ENCODE measurements at regions not wholly inside any gene's neighbourhood (a gene's known extent, or its start where the extent isn't known, plus 50 kb on each side); places are given as distances from the start of the nearest gene placed in this dataset.
A peak's percentile ranks its signal among the peaks of the same experiment; 100 is the strongest.
"Not testable (repeated sequence)": the region's sequence is repeated elsewhere in the genome, so short reads cannot be mapped to it uniquely, and the experiment has no call there.

DNA sequence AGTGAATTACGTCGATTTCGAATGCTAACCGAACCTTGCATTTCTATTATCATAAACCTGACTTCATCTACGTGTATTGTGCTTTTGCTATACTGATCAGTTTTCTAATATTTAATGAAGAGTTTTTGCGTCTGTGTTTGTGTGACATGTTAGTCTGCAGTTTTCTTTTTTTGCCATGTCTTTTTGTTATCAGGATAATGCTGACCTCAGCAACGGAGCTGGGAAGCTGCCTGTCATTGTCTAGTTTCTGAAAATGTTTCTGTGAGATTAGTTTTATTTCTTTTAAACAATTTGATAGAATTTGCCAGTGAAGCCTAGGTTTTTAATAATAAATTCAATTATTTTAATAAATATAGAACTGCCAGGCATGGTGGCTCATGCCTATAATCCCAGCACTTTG lies 139.3 kb downstream of the LAT start:
- DNase-seq = not testable (repeated sequence)

DNA sequence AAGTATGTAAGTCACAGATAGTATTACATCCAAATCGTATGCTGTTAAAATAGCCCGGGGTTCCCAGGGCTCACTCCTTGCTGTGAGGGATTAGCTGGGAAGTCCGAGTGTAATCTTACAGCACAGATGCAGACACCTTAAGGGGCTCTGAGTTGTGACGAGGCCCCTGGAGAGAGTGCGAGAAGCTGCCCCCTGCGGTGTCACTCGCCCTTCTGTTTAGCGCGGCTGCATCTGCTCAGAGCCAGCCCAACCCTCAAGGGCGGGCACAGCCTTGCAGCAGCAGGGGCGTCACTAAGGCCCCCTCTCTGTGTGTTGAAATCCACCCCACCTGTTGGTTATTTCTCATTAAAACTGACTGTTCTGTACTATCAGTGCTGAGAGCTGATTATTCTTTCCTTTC lies 135.8 kb downstream of the LAT start:
- not testable (repeated sequence) for DNase-seq

DNA sequence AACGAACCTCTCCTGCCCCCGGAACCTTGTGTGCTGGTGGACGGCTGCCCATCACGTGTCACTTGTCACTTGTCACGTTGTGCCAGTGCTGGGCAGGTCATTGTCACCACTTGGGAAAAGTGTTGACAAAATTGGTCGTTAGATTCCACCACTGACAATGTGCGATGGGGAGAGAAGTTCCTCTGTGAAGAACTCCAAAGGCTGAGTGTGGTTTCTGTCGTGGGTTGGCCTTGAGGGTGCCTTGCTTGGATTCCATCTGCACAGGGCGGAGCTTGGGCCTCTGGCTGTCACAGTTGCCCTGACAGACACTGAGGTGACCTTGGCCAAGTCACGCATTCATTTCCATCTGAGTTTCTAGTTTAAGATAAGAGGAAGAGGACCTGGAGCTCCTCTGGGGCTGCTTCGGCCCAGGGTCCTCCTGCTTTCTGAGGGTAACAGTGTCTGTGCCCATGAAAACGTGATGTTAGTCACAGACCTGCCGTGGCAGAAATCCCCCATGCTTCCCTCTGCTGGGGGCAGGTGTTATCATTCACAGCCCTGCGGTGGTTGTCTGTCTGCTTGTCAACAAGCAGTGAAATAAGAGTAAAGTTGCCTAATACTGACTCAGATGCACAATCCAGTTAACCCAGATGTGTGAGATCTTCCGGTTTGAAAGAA lies 133.6 kb downstream of the LAT start:
- peak; percentile 95 for DNase-seq

DNA sequence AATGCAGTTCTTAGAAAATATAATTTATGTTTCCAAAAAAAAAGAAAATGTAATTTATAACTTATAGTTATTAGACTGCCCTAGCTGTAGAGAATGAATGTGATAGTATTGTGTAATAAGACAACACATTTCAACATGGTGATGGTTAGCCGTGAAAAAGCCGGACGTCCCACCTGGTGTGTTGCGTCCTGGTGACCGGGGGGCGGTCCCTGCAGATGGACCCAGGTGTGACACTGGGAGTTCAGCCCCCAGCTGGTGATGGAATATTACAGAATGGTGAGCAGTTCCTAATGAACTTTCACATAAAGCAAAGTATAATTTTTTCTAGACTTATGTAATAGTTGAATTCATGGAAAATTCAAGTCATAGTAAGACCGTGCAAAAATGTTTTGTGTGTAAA lies 132.8 kb downstream of the LAT start:
- DNase-seq = no peak

DNA sequence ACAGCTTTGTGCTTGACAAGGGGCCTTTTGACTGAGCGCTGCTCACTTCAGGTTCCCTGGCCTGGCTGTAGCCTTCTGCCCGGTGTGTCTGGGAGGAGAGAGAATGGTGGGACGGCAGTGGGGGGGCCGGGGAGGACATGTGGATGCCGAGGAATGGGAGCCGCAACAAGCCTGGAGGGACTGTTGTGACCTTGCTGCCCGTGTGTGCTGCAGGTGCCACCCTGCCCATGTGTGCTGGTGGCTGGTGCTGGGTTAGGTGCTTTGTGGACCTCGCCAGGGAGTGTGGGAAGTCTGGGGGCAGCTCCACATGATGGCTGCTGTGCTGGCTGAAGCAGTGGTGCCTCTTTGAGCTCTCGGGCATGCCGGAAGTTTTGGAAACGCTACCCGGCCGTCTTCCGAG lies 132.1 kb downstream of the LAT start:
- DNase-seq = no peak

DNA sequence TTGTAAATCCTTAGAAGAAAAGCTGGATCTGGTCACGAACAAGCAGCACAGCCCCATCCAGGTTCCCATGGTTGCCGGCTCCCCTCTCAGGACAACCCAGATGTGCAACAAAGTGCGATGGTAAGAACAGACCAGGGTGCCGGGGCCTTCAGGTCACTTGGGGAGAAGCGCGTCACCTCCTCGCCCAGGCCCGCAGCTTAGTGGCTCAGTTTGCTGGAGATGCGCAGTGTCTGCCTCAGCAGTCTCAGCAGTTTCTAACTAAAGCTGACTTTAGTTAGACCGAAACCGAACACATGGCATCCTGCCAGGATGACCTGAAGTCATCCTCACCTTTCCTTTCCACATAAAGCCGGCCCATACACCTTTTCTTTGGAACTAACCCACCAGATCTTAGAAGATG lies 131.4 kb downstream of the LAT start:
- DNase-seq = not testable (repeated sequence)

DNA sequence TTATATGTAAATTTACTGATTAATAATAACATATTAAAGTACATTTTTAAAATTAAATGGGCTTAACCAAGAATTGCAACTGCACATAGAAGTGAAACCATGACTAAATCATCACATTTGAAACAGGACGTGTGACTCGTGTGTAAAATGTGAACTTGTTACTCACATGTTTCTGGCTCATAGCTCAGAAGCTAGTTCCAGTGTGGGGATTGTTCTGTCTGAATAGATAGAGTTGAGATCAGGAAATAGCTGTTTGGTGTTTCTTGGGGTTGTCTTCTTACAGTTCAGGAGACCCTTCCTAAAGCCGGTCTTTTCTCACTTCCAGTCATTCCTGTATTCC lies 130.9 kb downstream of the LAT start:
- DNase-seq = peak; percentile 74

DNA sequence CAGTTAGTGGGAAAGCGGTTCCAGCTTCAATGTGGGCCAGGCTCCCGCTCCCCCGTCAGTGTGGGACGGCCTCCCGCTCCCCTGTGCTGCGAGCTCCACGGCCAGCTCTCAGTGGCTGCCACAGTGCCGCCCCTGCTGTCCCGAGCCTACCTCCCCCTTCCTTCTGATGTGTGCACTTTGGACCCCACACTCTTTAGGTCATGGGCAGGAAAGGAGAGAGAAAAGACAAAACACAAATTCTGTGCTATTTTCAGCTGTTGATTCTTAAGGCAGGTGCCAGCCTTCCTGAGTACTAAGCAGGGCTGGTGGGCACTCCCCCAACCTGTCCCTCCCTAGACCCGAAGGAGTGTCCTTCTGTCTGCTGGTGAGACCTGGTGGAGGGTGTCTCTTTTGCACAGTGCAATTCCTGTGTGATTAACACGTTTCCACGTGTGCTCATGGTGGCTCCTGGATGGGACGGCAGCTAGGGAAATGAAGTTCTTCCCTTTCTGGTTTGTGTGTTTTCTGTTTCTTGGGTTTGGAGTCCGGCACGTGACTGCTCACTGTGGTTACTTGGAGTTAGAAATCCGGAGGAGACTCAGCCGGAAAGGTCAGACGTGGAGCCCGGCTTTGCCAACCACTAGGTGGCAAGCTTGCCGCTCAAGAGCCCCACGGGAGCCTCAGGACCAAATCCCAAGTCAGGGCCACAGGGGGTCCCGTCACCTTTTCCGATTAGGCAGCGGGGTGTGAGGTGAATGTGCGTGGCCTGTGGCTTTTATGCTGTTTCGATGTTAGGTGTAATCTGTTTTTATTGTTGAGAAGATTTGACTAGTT lies 130.3 kb downstream of the LAT start:
- DNase-seq = peak; percentile 89

DNA sequence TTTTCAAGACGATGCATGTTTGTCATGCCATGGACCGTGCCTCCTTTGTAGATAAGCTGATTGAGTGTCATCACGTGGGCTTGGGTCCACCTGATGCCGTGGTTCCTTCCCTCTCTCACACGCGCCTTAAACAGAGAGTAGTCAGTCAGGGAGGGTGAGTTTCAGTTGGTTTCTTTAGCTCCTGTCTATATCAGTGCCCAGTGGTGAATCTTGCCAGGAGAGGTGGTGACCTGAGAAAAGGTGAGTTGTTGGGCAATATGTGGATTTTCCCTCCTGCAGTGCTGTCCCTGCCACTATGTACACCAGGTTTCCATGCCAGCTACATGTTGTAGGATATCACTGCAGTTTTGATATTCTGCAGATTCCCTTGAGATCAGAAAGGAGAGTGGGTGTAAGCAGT lies 129.7 kb downstream of the LAT start:
- no peak for DNase-seq

DNA sequence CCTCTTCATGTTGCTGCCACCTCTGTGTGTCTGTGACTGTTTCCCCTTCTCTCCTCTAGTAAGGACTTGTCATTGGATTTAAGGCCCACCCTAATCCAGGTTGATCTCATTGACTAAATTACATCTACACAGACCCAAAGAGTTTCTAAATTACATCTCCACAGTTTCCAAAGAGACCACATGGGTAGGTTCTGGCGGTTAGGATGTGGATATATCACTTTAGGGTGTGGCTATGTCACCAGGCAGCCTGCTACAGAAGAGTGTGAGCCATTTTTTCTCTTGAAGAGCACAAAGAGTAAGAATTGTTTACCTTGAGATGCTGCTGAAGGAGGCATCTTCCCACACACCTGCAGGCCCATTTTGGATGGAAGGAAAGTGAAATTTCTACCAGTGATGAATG lies 128.6 kb downstream of the LAT start:
- DNase-seq = not testable (repeated sequence)

DNA sequence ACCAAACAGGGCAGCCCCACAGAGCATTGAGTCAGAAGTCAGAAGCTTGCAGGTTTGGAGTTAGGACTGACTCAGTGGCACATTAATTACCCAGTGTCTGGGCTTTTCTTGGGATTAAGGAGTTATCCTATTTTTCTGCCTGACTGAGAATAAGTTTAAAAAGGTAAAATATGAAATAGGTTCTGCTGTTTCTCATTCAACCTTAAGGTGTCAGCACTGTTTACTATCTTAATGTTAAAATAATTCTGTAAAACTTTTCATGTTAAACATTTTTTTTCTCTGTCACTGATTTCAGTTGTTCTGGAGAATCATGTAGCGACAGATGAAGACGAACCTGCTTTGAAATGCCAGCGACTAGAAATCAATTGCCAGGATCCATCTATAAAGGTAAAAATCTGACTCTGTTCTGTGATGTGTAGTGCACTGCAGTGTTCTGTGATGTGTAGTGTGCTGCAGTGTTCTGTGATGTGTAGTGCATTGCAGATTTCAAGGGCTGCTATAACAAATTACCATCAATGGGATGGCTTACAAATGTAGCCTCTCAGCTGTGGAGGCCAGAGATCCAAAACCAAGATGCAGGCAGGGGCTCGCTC lies 128.0 kb downstream of the LAT start:
- no peak for DNase-seq

DNA sequence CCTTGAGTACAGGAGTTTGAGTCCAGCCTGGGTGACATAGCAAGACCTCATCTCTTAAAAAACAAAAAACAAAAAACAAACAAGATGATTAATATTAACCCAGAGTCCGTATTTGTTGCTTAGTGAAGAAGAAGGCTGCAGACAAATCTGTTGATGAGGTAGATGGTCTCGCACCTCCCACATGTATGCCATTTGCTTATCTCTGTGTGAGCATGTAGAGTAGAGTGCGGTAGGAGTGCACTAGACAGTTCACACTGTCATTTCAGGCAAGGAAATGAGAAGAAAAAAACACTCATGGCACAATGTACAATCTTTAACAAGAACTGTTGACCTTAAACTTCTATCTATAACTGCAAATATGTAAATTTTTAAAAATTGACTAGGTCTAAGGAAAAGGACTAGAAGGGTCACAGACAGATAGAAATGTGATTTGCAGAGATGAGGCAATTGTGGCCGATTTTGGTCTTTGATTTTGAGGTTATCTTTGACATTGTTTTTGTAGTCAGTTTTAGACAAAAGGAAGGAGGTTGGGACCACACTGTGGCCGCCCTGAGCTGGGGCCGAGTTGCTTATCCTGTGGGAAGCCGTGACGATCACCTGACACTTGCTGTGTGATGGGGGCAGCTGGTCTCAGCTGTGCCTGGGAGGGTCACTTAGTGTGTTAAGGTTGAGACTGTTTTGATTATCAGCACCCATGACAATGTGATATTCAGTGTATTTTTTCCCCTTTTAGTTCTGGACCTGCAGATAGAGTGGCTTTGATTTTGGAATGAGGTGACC lies 127.2 kb downstream of the LAT start:
- DNase-seq = not testable (repeated sequence)

DNA sequence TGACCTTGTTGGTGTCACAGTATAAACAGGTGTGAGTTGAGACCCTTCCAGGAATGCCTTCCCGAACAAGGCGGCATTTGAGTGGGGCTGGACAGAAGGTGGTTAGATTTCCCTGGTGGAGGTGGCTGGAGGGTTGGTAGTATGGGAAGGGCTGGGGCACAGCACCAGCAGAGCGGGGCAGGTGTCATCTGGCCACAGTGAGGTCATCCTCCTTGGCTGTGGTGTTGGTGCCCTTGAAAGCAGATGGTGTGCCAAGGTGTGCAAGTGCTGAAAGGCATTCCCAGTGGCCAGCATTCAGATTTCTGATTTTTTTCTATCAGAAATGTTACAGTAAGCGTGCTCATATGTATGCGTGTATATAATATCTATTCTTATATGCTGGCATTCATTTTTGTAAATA lies 126.6 kb downstream of the LAT start:
- DNase-seq = no peak

DNA sequence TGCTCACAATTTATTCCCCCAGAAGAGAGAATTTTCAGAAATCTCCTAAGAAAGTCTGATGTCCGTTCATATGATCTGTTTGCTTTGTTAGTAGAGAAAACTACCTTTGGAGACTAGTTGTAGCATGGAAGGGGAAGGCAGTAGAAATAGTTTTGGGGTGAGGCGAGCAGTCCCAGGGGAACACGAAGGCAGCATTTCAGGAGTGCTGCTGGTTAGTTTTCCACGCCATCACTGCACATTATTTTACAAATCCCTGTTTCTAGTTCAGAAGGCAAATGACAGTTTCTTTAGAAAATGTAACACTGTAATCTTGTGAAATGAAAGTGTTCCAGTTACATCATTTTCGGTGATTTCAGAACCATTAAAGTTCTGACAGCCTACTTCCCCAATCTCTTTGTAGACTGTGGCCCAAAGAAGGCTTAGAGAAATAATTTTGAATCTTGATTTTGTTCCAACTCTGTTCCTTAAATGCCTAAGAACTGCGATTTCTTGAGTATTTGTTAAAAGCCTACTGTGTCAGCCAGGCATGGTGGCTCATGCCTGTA lies 123.8 kb downstream of the LAT start:
- not testable (repeated sequence) for DNase-seq

DNA sequence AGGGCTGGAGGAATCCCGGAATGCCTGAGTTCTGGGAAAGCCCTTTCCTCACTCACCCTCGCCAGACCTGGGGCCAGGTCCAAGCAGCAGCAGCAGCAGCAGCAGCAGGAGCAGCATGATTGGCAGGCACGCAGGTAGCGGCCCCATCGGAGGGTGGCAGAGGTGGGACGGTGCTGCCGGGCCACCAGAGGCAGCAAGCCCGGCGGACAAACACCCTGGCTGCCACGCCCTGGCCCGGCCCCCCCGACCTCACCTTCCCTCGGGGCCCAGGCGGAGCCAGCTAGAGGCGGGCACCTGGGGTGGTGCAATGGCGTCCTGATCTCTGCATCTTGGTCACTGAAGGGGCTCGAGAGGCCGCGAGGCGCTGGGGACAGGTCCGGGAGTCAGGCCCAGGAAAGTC lies 122.4 kb downstream of the LAT start:
- DNase-seq = no peak

DNA sequence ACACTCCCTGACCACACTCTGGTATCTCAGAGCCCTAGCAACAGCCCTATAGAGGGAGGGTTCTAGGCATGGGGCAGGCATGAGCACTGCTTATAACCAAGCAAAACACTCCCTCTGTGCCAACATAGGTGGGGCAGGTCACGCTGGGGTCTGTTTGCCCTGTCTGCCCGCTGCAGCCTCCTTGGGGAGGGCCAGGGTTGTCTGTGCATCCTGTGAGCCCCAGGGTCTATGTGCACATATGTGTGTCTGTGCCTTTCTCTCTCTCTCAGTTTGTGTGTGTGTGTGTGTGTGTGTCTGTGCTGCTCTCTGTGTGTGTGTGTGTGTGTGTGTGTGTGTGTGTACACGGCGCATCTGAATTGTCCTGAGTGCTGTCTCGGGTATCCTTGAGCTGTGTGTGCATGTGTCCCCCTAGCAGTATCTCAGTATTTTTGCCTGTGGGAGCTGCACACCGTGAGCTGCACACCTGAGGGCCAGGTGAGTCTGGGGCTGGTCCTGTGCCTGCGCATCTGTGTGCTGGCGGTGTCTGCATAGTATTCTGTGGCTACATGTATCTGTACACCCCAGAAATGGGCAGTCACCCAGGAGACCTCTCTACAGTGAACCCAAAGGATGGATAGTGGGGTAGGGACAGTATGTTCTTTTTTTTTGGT lies 121.5 kb downstream of the LAT start:
- DNase-seq = not testable (repeated sequence)

DNA sequence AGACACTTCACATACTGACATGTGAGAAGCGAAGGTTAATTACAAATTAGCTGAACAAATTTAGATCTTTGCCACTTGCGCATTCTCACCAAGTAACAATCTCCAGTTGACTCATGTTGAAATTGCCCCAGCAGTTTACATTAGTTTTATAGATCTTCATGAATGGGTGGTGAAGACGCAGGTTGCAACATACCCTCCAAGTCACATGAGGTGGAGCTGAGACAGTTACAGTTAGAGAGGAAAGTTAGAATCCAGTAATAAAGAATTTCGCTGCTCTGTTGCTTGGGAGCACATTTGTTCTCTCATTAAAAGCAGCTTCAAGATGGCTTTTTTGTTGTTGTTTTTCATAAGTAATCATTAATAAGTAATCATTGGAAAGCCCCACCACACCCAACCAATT lies 119.7 kb downstream of the LAT start:
- peak; percentile 55 for DNase-seq

DNA sequence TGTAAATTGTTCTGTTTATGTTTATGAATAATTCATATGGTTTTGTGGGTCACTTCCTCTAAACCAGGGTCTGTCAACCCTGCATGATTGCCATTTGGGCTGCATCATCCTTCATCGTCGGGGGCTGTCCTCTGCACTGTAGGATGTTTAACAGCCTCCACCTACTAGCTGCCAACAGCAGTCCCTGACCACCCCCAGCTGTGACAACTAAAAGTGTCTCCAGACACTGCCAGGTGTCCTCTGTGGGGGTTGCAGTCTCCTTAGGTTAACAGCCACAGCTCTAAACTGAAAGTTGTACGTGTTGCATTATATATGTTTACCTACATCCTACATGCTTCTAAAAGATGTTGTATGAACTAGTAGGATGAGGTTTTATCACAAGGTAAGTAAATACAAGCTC lies 113.1 kb downstream of the LAT start:
- not testable (repeated sequence) for DNase-seq

DNA sequence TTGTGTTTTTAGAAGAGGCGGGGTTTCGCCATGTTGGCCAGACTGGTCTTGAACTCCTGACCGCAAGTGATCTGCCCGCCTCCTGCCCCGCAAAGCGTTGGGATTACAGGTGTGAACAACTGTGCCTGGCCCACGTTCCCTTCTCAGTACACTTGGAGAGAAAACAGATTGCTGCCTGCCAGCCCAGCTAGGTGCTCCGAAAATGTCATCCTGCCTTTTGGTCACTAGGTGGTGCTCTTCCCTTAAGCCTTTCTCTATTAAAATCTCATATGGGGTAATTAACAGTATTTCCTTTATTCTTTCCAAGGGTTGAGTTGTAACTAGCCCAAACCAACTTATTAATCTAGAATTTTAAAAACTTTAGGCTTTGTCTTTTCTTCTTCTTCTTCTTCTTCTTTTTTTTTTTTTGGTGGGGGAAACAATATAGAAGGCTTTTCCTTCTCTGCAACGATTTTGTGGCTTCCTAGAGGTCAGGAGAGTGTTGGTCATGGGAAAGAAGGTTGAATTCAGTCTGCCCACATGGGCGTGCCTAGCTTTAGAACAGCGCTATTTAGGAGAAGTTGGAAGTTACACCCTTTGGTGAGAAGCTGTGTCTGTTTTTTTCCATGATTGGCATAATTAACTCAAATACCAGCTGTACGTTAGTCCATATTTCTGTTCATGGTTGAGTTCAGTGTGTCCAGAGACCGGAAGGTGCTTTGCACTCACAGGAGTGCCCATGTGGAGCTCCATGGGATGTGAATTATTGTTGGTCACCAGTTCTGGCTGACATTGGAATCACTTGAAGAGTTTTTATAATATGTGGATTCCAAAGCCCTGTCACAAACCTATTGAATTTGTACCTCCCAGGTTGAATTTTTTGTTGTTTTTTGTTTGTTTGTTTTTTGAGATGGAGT lies 110.1 kb downstream of the LAT start:
- DNase-seq = not testable (repeated sequence)

DNA sequence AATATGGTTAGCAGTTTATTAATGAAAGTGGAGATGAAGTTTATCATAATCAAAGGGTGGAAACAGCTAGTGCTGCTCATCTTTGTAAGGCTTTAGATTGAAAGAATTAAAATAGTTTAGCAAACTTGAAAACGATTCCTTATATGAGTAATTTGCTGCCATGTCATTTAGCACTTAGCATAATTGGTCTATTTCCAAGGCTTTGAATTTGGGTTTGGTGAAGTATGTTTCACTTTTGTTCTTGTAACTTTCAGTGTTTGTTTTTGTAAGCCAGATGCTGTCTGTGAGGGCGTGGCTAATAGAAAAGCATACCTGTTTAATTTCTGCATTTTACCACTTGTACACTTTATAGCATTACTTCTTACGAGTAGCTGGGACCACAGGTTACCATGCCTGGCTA lies 109.5 kb downstream of the LAT start:
- not testable (repeated sequence) for DNase-seq

DNA sequence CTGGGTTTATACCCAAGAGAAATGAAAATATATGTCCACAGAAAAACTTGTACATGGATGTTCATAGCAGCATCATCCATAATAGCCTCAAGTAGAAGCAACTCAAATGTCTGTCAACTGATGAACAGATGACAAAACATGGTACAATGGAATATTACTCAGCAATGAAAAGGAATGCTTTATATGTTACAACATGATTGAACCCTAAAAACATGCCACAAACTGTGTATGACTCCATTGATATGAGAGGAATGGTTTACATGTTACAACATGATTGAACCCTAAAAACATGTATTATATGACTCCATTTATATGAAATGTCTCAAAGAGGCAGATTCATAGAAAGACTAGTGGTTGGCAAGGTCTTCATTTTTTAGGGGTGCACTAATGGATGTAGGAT lies 104.8 kb downstream of the LAT start:
- not testable (repeated sequence) for DNase-seq

DNA sequence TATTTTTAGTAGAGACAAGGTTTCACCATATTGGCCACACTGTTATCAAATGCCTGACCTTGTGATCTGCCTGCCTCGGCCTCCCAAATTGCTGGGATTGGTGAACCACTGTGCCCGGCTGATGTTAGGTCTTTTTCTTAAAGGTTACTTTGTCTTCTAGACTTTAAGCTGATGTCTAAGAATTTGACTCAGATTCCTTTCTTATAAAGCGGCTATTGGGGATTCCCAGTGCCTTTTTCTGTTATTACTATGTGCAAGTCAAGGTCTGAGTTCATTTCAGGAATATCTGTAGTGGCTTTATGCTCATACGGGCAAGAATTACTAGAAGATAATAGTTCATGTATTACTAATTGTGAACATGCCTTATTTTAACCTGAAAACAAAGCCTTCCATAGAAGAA lies 102.8 kb downstream of the LAT start:
- not testable (repeated sequence) for DNase-seq

Measured in MV-4-11 (cell line).